ENCODE measurements at regions not wholly inside any gene's neighbourhood (a gene's known extent, or its start where the extent isn't known, plus 50 kb on each side); places are given as distances from the start of the nearest gene placed in this dataset.

DNA sequence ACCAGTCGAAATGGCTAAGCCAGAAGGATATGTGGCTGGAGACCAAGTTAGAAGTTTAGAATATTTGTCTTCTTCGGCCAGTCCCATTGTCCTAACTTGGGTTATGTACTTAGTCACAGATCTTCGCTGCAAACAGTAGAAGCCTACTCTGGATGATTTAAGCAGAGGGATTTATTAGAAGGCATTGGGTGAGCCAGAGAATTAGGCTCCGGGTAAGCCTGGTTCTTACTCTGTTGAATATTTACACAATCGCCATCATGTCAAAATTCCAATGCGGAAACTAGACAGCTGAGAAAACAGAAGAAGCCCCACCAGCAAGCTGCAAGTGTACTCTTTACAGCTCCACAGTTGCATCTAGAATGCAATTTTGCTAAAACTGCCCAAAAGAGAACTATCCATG lies 276.6 kb downstream of the CMPK2 start:
- Histone ChIP-seq H3K79me2 (ENCODE audit: insufficient read depth) (no peaks in the 10 kb centered on the region), H3K9me3 (no peaks in the 10 kb centered on the region), H3K4me1 (ENCODE audit: control insufficient read depth in 1 of 2, insufficient read depth in 2 of 2, low read depth in 1 of 2, low read length in 1 of 2) (no peaks in the 10 kb centered on the region), H3K27ac (ENCODE audit: low read depth in 2 of 2, low read length in 1 of 2) (no peak overlapping the region), H3K27me3 (ENCODE audit: insufficient read depth) (no peaks in the 10 kb centered on the region), H3K36me3 (replicated peaks in 1 of 2; ENCODE audit: control insufficient read depth in 1 of 2, insufficient read depth in 2 of 2, low read length in 1 of 2) (no peaks in the 10 kb centered on the region), H3F3A (replicated peaks; ENCODE audit: insufficient read depth) (no peaks in the 10 kb centered on the region), H2AFZ (ENCODE audit: low read depth) (no peak overlapping the region), H3K9ac (no peak overlapping the region), H3K9me2 (no peaks in the 10 kb centered on the region), H3K4me2 (no peak overlapping the region), H4K20me1 (ENCODE audit: insufficient read depth) (no peaks in the 10 kb centered on the region), H3K4me3 (ENCODE audit: low read depth in 2 of 2, low read length in 1 of 2) (no peak overlapping the region)
- no peak for DNase-seq
- ChIA-PET CTCF (interaction anchor here (1.3 kb wide), 1 partner anchor 9 kb away, joined by 4 read pairs; no protein-coding TSS in a partner anchor), POLR2A (no interaction called here)
- 62% methylated on average over 6 of the region's 6 CpGs for WGBS (ENCODE audit: low lambda C conversion rate)
- no peak for TF ChIP-seq PBX3 (IDR thresholded peaks at IDR 0.05)
- TF ChIP-seq, protein P1, sequence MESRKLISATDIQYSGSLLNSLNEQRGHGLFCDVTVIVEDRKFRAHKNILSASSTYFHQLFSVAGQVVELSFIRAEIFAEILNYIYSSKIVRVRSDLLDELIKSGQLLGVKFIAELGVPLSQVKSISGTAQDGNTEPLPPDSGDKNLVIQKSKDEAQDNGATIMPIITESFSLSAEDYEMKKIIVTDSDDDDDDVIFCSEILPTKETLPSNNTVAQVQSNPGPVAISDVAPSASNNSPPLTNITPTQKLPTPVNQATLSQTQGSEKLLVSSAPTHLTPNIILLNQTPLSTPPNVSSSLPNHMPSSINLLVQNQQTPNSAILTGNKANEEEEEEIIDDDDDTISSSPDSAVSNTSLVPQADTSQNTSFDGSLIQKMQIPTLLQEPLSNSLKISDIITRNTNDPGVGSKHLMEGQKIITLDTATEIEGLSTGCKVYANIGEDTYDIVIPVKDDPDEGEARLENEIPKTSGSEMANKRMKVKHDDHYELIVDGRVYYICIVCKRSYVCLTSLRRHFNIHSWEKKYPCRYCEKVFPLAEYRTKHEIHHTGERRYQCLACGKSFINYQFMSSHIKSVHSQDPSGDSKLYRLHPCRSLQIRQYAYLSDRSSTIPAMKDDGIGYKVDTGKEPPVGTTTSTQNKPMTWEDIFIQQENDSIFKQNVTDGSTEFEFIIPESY (IDR thresholded peaks at IDR 0.05; ENCODE audit: borderline replicate concordance, low read depth), result no peak
- no peak for TF ChIP-seq JUND (IDR thresholded peaks at IDR 0.05)
- TF ChIP-seq ELF1 (IDR thresholded peaks at IDR 0.05), result no peak
- TF ChIP-seq RCOR1 (IDR thresholded peaks at IDR 0.05; ENCODE audit: low read length), result no peak
- TF ChIP-seq, protein P2, sequence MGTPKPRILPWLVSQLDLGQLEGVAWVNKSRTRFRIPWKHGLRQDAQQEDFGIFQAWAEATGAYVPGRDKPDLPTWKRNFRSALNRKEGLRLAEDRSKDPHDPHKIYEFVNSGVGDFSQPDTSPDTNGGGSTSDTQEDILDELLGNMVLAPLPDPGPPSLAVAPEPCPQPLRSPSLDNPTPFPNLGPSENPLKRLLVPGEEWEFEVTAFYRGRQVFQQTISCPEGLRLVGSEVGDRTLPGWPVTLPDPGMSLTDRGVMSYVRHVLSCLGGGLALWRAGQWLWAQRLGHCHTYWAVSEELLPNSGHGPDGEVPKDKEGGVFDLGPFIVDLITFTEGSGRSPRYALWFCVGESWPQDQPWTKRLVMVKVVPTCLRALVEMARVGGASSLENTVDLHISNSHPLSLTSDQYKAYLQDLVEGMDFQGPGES (IDR thresholded peaks at IDR 0.05; ENCODE audit: low read depth, low read length), result no peak
- TF ChIP-seq MEF2A (IDR thresholded peaks at IDR 0.05; ENCODE audit: borderline replicate concordance, low read depth), result no peak
- TF ChIP-seq FOXJ3 (CRISPR knock-in tag; IDR thresholded peaks at IDR 0.05), result no peak
- no peak for TF ChIP-seq YY1 (IDR thresholded peaks at IDR 0.05; ENCODE audit: low read depth)
- TF ChIP-seq RXRA (IDR thresholded peaks at IDR 0.05; ENCODE audit: borderline replicate concordance, low read depth), result no peak
- no peak for TF ChIP-seq POLR2AphosphoS5 (IDR thresholded peaks at IDR 0.05; ENCODE audit: low read depth, low read length)
- TF ChIP-seq TEAD4 (IDR thresholded peaks at IDR 0.05; ENCODE audit: borderline replicate concordance, insufficient read depth), result no peak
- no peak for TF ChIP-seq TCF12 (IDR thresholded peaks at IDR 0.05)
- TF ChIP-seq FOXM1 (IDR thresholded peaks at IDR 0.05; ENCODE audit: low read depth), result no peak
- TF ChIP-seq, protein P3, sequence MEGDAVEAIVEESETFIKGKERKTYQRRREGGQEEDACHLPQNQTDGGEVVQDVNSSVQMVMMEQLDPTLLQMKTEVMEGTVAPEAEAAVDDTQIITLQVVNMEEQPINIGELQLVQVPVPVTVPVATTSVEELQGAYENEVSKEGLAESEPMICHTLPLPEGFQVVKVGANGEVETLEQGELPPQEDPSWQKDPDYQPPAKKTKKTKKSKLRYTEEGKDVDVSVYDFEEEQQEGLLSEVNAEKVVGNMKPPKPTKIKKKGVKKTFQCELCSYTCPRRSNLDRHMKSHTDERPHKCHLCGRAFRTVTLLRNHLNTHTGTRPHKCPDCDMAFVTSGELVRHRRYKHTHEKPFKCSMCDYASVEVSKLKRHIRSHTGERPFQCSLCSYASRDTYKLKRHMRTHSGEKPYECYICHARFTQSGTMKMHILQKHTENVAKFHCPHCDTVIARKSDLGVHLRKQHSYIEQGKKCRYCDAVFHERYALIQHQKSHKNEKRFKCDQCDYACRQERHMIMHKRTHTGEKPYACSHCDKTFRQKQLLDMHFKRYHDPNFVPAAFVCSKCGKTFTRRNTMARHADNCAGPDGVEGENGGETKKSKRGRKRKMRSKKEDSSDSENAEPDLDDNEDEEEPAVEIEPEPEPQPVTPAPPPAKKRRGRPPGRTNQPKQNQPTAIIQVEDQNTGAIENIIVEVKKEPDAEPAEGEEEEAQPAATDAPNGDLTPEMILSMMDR (IDR thresholded peaks at IDR 0.05), result no peak

Data from SK-N-SH (cell line).